HCT116 (cell line): ENCODE measurements at regions not wholly inside any gene's neighbourhood (a gene's known extent, or its start where the extent isn't known, plus 50 kb on each side); places are given as distances from the start of the nearest gene placed in this dataset.

Experiments
- ATAC-seq: fragments of 200-7000 bp; cut with Tn5 transposase; 2 replicates; pipeline ENCODE4 v1.9.1; 2020; ENCODE audit warnings: mild to moderate bottlenecking, moderate library complexity
- BruUV-seq: library from RNA; stranded (reverse); fragments of 400-500 nt; replicated peaks from 2 replicates; lab custom pipeline; 2021; lab: Mats Ljungman, UMichigan
- CTCF ChIA-PET: fragments of 300-600 bp; sonication (Branson Sonifier 250); formaldehyde crosslinking; loops from one replicate; lab custom pipeline; 2021; ENCODE audit warnings: antibody characterized with exemption; lab: Charles Lee
- POLR2A ChIA-PET: fragments of 300-600, 350-600 bp; sonication (Branson Sonifier 250); formaldehyde crosslinking; loops from one replicate; lab custom pipeline; 2021; ENCODE audit warnings: antibody characterized with exemption; lab: Charles Lee
- RAD21 ChIA-PET, 2 experiments: fragments of 300-600 bp; sonication (Branson Sonifier 250); formaldehyde crosslinking; loops; one replicate each; lab custom pipeline; 2023; ENCODE audit warnings: low total read pairs in 2 of 2; ENCODE audit not compliant: uncharacterized antibody in 2 of 2, unreplicated experiment in 2 of 2, low non-redundant PET in 1 of 2; lab: Charles Lee
- DNase-seq: peaks from one replicate; pipeline ENCODE4 v3.0.0-alpha.2; 2010; ENCODE audit warnings: low read depth, low spot score
- H2AFZ ChIP-seq: fragments of 200-600 bp; shearing (Covaris generic), sonication (generic); 2 replicates; pipeline ENCODE4 v1.6.1; 2017; ENCODE audit warnings: low read depth, mixed run types, mixed read lengths, antibody characterized with exemption, low read length; ENCODE audit not compliant: poor library complexity, severe bottlenecking
- H3K27ac ChIP-seq: 2 replicates; pipeline ENCODE4 v1.5.1; 2012; ENCODE audit warnings: low read depth, low read length
- H3K27me3 ChIP-seq: fragments of 200-600 bp; sonication (generic); 2 replicates; pipeline ENCODE4 v1.6.1; 2016; ENCODE audit warnings: mixed run types, low read length, mixed read lengths; ENCODE audit not compliant: insufficient read depth
- H3K36me3 ChIP-seq, 2 experiments: fragments of 200-500 bp in 1 of 2; fragments of 200-600 bp in 1 of 2; sonication (Bioruptor generic) in 1 of 2; sonication (generic) in 1 of 2; 2 replicates each; pipeline versions ENCODE4 v1.5.1 to v1.6.1; 2014 to 2016; ENCODE audit warnings: low read length in 2 of 2, inconsistent platforms in 1 of 2, mixed read lengths in 1 of 2, mixed run types in 1 of 2; ENCODE audit not compliant: insufficient read depth in 2 of 2, control insufficient read depth in 1 of 2
- H3K4me1 ChIP-seq, 2 experiments: fragments of 200-600 bp in 1 of 2; sonication (generic) in 1 of 2; 2 replicates each; pipeline versions ENCODE4 v1.5.1 to v1.6.1; 2012 to 2017; ENCODE audit warnings: low read length in 2 of 2, inconsistent platforms in 1 of 2, mild to moderate bottlenecking in 1 of 2, mixed read lengths in 1 of 2, mixed run types in 1 of 2, moderate library complexity in 1 of 2; ENCODE audit not compliant: insufficient read depth in 2 of 2, control insufficient read depth in 1 of 2
- H3K4me2 ChIP-seq: fragments of 200-600 bp; sonication (generic); 2 replicates; pipeline ENCODE4 v1.6.1; 2017; ENCODE audit warnings: mixed run types, low read length, mixed read lengths
- H3K4me3 ChIP-seq, 2 experiments: fragments of 200-600 bp in 1 of 2; sonication (generic) in 1 of 2; replicated peaks in 1 of 2; 2 replicates each; pipeline ENCODE4 v1.5.1; 2011 to 2016; ENCODE audit warnings: low read length in 2 of 2, control low read depth in 1 of 2, low read depth in 1 of 2, mild to moderate bottlenecking in 1 of 2, mixed read lengths in 1 of 2, mixed run types in 1 of 2
- H3K79me2 ChIP-seq: fragments of 200-600 bp; sonication (generic); 2 replicates; pipeline ENCODE4 v1.6.1; 2017; ENCODE audit warnings: mild to moderate bottlenecking, mixed run types, low read length, moderate library complexity, mixed read lengths; ENCODE audit not compliant: insufficient read depth
- H3K9ac ChIP-seq: fragments of 200-600 bp; sonication (generic); 2 replicates; pipeline ENCODE4 v1.6.1; 2016; ENCODE audit warnings: low read length, mixed read lengths
- H3K9me2 ChIP-seq: fragments of 200-600 bp; sonication (generic), shearing (Covaris generic); 2 replicates; pipeline ENCODE4 v1.6.1; 2017; ENCODE audit warnings: mixed run types, mild to moderate bottlenecking, moderate library complexity; ENCODE audit not compliant: insufficient read depth
- H3K9me3 ChIP-seq, 2 experiments: fragments of 200-500 bp in 1 of 2; fragments of 200-600 bp in 1 of 2; sonication (Bioruptor generic) in 1 of 2; sonication (generic) in 1 of 2; 2 replicates each; pipeline ENCODE4 v1.6.1; 2014 to 2017; ENCODE audit warnings: low read length in 2 of 2, mixed read lengths in 2 of 2, inconsistent platforms in 1 of 2, low read depth in 1 of 2, mild to moderate bottlenecking in 1 of 2, mixed run types in 1 of 2, moderate library complexity in 1 of 2; ENCODE audit not compliant: control insufficient read depth in 1 of 2, insufficient read depth in 1 of 2
- H4K20me1 ChIP-seq: fragments of 200-600 bp; sonication (generic), shearing (Covaris generic); 2 replicates; pipeline ENCODE4 v1.6.1; 2017; ENCODE audit warnings: mixed run types, mild to moderate bottlenecking, moderate library complexity; ENCODE audit not compliant: insufficient read depth
- ATF3 ChIP-seq: IDR thresholded peaks from 2 replicates; pipeline ENCODE4 v1.6.1; 2012
- CEBPB ChIP-seq: IDR thresholded peaks from 2 replicates; pipeline ENCODE4 v1.6.1; 2012; ENCODE audit warnings: low read depth
- CTCF ChIP-seq, 3 experiments: fragments of 200-600 bp in 1 of 3; sonication (generic) in 1 of 3; IDR thresholded peaks in 2 of 3; conservative IDR thresholded peaks in 1 of 3; 2 replicates each; pipeline ENCODE4 v1.5.1; 2012 to 2017; ENCODE audit warnings: low read depth in 2 of 3, low read length in 2 of 3, antibody characterized with exemption in 1 of 3, borderline replicate concordance in 1 of 3, control low read depth in 1 of 3, mild to moderate bottlenecking in 1 of 3, mixed read lengths in 1 of 3, mixed run types in 1 of 3, moderate library complexity in 1 of 3; ENCODE audit not compliant: insufficient read depth in 1 of 3
- ELF1 ChIP-seq: IDR thresholded peaks from 2 replicates; pipeline ENCODE4 v1.6.1; 2012; ENCODE audit warnings: low read depth, borderline replicate concordance
- EZH2phosphoT487 ChIP-seq: fragments of 200-600 bp; IDR thresholded peaks from 2 replicates; pipeline ENCODE4 v1.6.1; 2018; ENCODE audit warnings: antibody characterized with exemption, borderline replicate concordance
- FOSL1 ChIP-seq: IDR thresholded peaks from 2 replicates; pipeline ENCODE4 v1.6.1; 2012; ENCODE audit warnings: low read depth
- JUND ChIP-seq: IDR thresholded peaks from 2 replicates; pipeline ENCODE4 v1.6.1; 2012
- MAX ChIP-seq: IDR thresholded peaks from 2 replicates; pipeline ENCODE4 v1.6.1; 2012
- RAD21 ChIP-seq: IDR thresholded peaks from 2 replicates; pipeline ENCODE4 v1.6.1; 2012; ENCODE audit warnings: low read depth, mild to moderate bottlenecking
- SP1 ChIP-seq: IDR thresholded peaks from 2 replicates; pipeline ENCODE4 v1.6.1; 2012; ENCODE audit warnings: low read depth
- ZFX ChIP-seq: fragments of 450-650 bp; IDR thresholded peaks from 2 replicates; pipeline ENCODE4 v1.6.1; 2017
- ZNF274 ChIP-seq: fragments of 200-500 bp; sonication (Bioruptor generic); IDR thresholded peaks from 2 replicates; pipeline ENCODE4 v1.6.1; 2014; ENCODE audit warnings: mild to moderate bottlenecking, low read depth, low read length, inconsistent platforms
- intact Hi-C: fragments of 100-400 bp; cut with micrococcal nuclease; formaldehyde crosslinking; loops from 2 replicates; pipeline ENCODE4 v1.10.0; 2022

GRCh38 chr6:84554706-84555105 lies 209.7 kb downstream of the TBX18 start:
- ChIA-PET CTCF (no interaction called here), POLR2A (no interaction called here), RAD21 (no interaction called here)
- no peaks in the 10 kb centered on the region for H3K9me3 ChIP-seq
- no peaks in the 10 kb centered on the region for H3K36me3 ChIP-seq
- BruUV-seq, result no TSS peak
- intact Hi-C loops, result no loop called here
- H3K4me2 ChIP-seq, result no peak overlapping the region
- H3K27ac ChIP-seq, result no peak overlapping the region
- H3K4me3 ChIP-seq, result no peak overlapping the region
- ATAC-seq (no peak), DNase-seq (no peak)
- H4K20me1 ChIP-seq, result no peaks in the 10 kb centered on the region
- no peak for TF ChIP-seq EZH2phosphoT487
- no peak for TF ChIP-seq ZFX
- TF ChIP-seq CEBPB, result no peak
- no peak for TF ChIP-seq FOSL1
- TF ChIP-seq JUND, result no peak
- TF ChIP-seq RAD21, result no peak
- TF ChIP-seq SP1, result no peak
- no peak for TF ChIP-seq MAX
- no peak for TF ChIP-seq ATF3
- TF ChIP-seq ELF1, result no peak
- no peak for TF ChIP-seq ZNF274
- no peak for TF ChIP-seq CTCF (IDR thresholded peaks at IDR 0.05 in 2 of 3, conservative IDR thresholded peaks at IDR 0.05 in 1 of 3; ENCODE audit: borderline replicate concordance in 1 of 3, insufficient read depth in 1 of 3, low read depth in 2 of 3, low read length in 2 of 3)
- no peaks in the 10 kb centered on the region for H3K9me2 ChIP-seq
- no peaks in the 10 kb centered on the region for H3K4me1 ChIP-seq
- no peak overlapping the region for H2AFZ ChIP-seq
- no peaks in the 10 kb centered on the region for H3K79me2 ChIP-seq
- no peaks in the 10 kb centered on the region for H3K27me3 ChIP-seq
- H3K9ac ChIP-seq, result no peak overlapping the region
